ENCODE measurements at regions not wholly inside any gene's neighbourhood (a gene's known extent, or its start where the extent isn't known, plus 50 kb on each side); places are given as distances from the start of the nearest gene placed in this dataset.

DNA sequence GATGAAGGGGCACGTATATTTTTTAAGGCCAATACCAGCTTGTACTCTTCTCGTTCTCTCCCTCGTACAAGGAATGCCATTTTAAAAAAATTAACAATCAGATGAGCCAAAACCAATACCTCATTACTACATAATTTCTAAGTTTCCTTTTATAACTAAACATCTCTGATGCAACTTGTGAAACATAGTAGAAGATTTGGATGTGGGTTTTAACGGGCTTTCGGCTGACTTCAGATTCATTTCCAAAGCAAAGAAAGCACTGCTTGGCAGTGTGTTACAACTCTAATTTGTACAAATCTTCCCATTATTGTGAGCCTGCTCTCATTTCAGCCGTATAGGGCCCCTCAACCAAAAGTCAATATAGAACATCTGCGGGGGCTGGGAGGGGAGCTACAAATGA, 99.1 kb upstream of the TMCC3 start:
- no peak overlapping the region for H3K4me2 ChIP-seq (ENCODE audit: low read depth, low read length, poor library complexity, severe bottlenecking)
- no peaks in the 10 kb centered on the region for H3K9me3 ChIP-seq (ENCODE audit: insufficient read depth, low read length)
- no peak overlapping the region for H3K9ac ChIP-seq (ENCODE audit: low read length)
- H3K9me2 ChIP-seq (replicated peaks; ENCODE audit: insufficient read depth, low read length), result no peaks in the 10 kb centered on the region
- H3K36me3 ChIP-seq (ENCODE audit: low read length), result no peaks in the 10 kb centered on the region
- H4K20me1 ChIP-seq (ENCODE audit: low read depth, low read length), result no peaks in the 10 kb centered on the region
- no peaks in the 10 kb centered on the region for H3K79me2 ChIP-seq (ENCODE audit: insufficient read depth, low read length)
- no peak overlapping the region for H2AFZ ChIP-seq (ENCODE audit: low read depth, low read length, severe bottlenecking)
- H3K27ac ChIP-seq (ENCODE audit: low read depth, low read length), result no peak overlapping the region
- H3F3A ChIP-seq (ENCODE audit: insufficient read depth), result no peaks in the 10 kb centered on the region
- no peaks in the 10 kb centered on the region for H3K27me3 ChIP-seq (ENCODE audit: low read length)
- no peak overlapping the region for H3K4me3 ChIP-seq (ENCODE audit: insufficient read depth, low read length, poor library complexity, severe bottlenecking)
- TF ChIP-seq EZH2phosphoT487 (conservative IDR thresholded peaks at IDR 0.05; ENCODE audit: low read length) (no peak), CTCF (IDR thresholded peaks at IDR 0.05; ENCODE audit: insufficient read depth, low read length, poor library complexity, severe bottlenecking) (no peak)

GRCh38 chr12:94748726-94749421, 98.5 kb upstream of the TMCC3 start:
- Histone ChIP-seq H2AFZ (ENCODE audit: low read depth, low read length, severe bottlenecking) (no peak overlapping the region), H3K9me2 (replicated peaks; ENCODE audit: insufficient read depth, low read length) (no peaks in the 10 kb centered on the region), H3K4me2 (ENCODE audit: low read depth, low read length, poor library complexity, severe bottlenecking) (no peak overlapping the region), H3K27me3 (ENCODE audit: low read length) (no peaks in the 10 kb centered on the region), H3K9ac (ENCODE audit: low read length) (no peak overlapping the region), H4K20me1 (ENCODE audit: low read depth, low read length) (0 out of 2 replicates have a peak, but pooled peaks cover 5% of the 10 kb centered on the region), H3K9me3 (ENCODE audit: insufficient read depth, low read length) (no peaks in the 10 kb centered on the region), H3K27ac (ENCODE audit: low read depth, low read length) (no peak overlapping the region), H3K4me3 (ENCODE audit: insufficient read depth, low read length, poor library complexity, severe bottlenecking) (no peak overlapping the region), H3K36me3 (ENCODE audit: low read length) (no peaks in the 10 kb centered on the region), H3F3A (ENCODE audit: insufficient read depth) (no peaks in the 10 kb centered on the region), H3K79me2 (ENCODE audit: insufficient read depth, low read length) (no peaks in the 10 kb centered on the region)
- no peak for TF ChIP-seq EZH2phosphoT487 (conservative IDR thresholded peaks at IDR 0.05; ENCODE audit: low read length)
- no peak for TF ChIP-seq CTCF (IDR thresholded peaks at IDR 0.05; ENCODE audit: insufficient read depth, low read length, poor library complexity, severe bottlenecking)

- Histone ChIP-seq H3K4me2 (ENCODE audit: low read depth, low read length, poor library complexity, severe bottlenecking) (no peak overlapping the region), H3K9me3 (ENCODE audit: insufficient read depth, low read length) (no peaks in the 10 kb centered on the region), H3F3A (ENCODE audit: insufficient read depth) (no peaks in the 10 kb centered on the region), H3K27ac (ENCODE audit: low read depth, low read length) (no peak overlapping the region), H3K9ac (ENCODE audit: low read length) (no peak overlapping the region), H4K20me1 (ENCODE audit: low read depth, low read length) (0 out of 2 replicates have a peak, but pooled peaks cover 5% of the 10 kb centered on the region), H3K79me2 (ENCODE audit: insufficient read depth, low read length) (no peaks in the 10 kb centered on the region), H3K4me3 (ENCODE audit: insufficient read depth, low read length, poor library complexity, severe bottlenecking) (no peak overlapping the region), H3K36me3 (ENCODE audit: low read length) (no peaks in the 10 kb centered on the region), H3K9me2 (replicated peaks; ENCODE audit: insufficient read depth, low read length) (no peaks in the 10 kb centered on the region), H3K27me3 (ENCODE audit: low read length) (no peaks in the 10 kb centered on the region), H2AFZ (ENCODE audit: low read depth, low read length, severe bottlenecking) (no peak overlapping the region)
- no peak for TF ChIP-seq EZH2phosphoT487 (conservative IDR thresholded peaks at IDR 0.05; ENCODE audit: low read length)
- no peak for TF ChIP-seq CTCF (IDR thresholded peaks at IDR 0.05; ENCODE audit: insufficient read depth, low read length, poor library complexity, severe bottlenecking)
Observed at GRCh38 chr12:94745562-94745961, 95.2 kb upstream of the TMCC3 start.
